Panc1 (cell line): ENCODE measurements at regions not wholly inside any gene's neighbourhood (a gene's known extent, or its start where the extent isn't known, plus 50 kb on each side); places are given as distances from the start of the nearest gene placed in this dataset.

Experiments
- ATAC-seq: fragments of 200-7000 bp; cut with Tn5 transposase; 2 replicates; pipeline ENCODE4 v1.9.1; 2020; ENCODE audit warnings: mild to moderate bottlenecking, moderate library complexity
- BruUV-seq: library from RNA; stranded (reverse); fragments of 400-500 nt; replicated peaks from 2 replicates; lab custom pipeline; 2021; lab: Mats Ljungman, UMichigan
- CTCF ChIA-PET: fragments of 300-600 bp; sonication (Branson Sonifier 250); formaldehyde crosslinking; loops from one replicate; lab custom pipeline; 2022; ENCODE audit warnings: antibody characterized with exemption; lab: Charles Lee
- POLR2A ChIA-PET: fragments of 300-600 bp; sonication (Branson Sonifier 250); formaldehyde crosslinking; loops from one replicate; lab custom pipeline; 2022; ENCODE audit warnings: antibody characterized with exemption; lab: Charles Lee
- DNase-seq: peaks from one replicate; pipeline ENCODE4 v3.0.0-alpha.2; 2010; ENCODE audit warnings: low read depth, low spot score
- H3K27ac ChIP-seq: 2 replicates; pipeline ENCODE4 v1.5.1; 2011; ENCODE audit warnings: mild to moderate bottlenecking, low read length, inconsistent platforms
- H3K27me3 ChIP-seq: fragments of 200-500 bp; sonication (Bioruptor generic); 2 replicates; pipeline ENCODE4 v1.6.0; 2014; ENCODE audit warnings: low read length, inconsistent platforms; ENCODE audit not compliant: control insufficient read depth, insufficient read depth
- H3K36me3 ChIP-seq: fragments of 200-500 bp; sonication (Bioruptor generic); 2 replicates; pipeline ENCODE4 v1.5.1; 2014; ENCODE audit warnings: inconsistent platforms, mild to moderate bottlenecking, low read length, moderate library complexity; ENCODE audit not compliant: control insufficient read depth, insufficient read depth
- H3K4me1 ChIP-seq: 2 replicates; pipeline ENCODE4 v1.5.1; 2011; ENCODE audit warnings: inconsistent platforms, mild to moderate bottlenecking, low read length, moderate library complexity; ENCODE audit not compliant: control insufficient read depth, insufficient read depth
- H3K4me3 ChIP-seq, 2 experiments: 2 replicates each; pipeline ENCODE4 v1.5.1; 2011 to 2012; ENCODE audit warnings: low read depth in 2 of 2, low read length in 2 of 2, mild to moderate bottlenecking in 2 of 2, inconsistent platforms in 1 of 2, moderate library complexity in 1 of 2
- H3K9me3 ChIP-seq: fragments of 200-500 bp; sonication (Bioruptor generic); 2 replicates; pipeline ENCODE4 v1.5.1; 2014; ENCODE audit warnings: low read depth, mild to moderate bottlenecking, inconsistent platforms, low read length, moderate library complexity; ENCODE audit not compliant: control insufficient read depth, insufficient read depth
- CTCF ChIP-seq: fragments of 450-650 bp; IDR thresholded peaks from 2 replicates; pipeline ENCODE4 v1.5.1; 2017; ENCODE audit warnings: mild to moderate bottlenecking
- POLR2AphosphoS5 ChIP-seq: IDR thresholded peaks from 2 replicates; pipeline ENCODE4 v1.6.1; 2012; ENCODE audit warnings: mild to moderate bottlenecking, low read depth, low read length, moderate library complexity
- SIN3A ChIP-seq: IDR thresholded peaks from 2 replicates; pipeline ENCODE4 v1.6.1; 2012; ENCODE audit warnings: low read depth, mild to moderate bottlenecking, low read length, moderate library complexity, borderline replicate concordance; ENCODE audit not compliant: insufficient read depth
- TCF7L2 ChIP-seq: IDR thresholded peaks from 2 replicates; pipeline ENCODE4 v1.6.1; 2011; ENCODE audit warnings: mild to moderate bottlenecking, low read depth, low read length, inconsistent platforms
- in situ Hi-C: cut with HindIII; loops from 2 replicates; pipeline ENCODE4 v1.10.0; 2016; ENCODE audit warnings: low sequenced_read_pairs, low pct_unique_long_range_greater_than_20kb
- intact Hi-C: fragments of 100-400 bp; cut with micrococcal nuclease; formaldehyde crosslinking; loops from one replicate; pipeline ENCODE4 v1.10.0; 2022; ENCODE audit not compliant: unreplicated experiment
- TF ChIP-seq, protein P1 (sequence below), 2 experiments: IDR thresholded peaks; 2 replicates each; pipeline ENCODE4 v1.6.1; 2011 to 2012; ENCODE audit warnings: low read depth in 2 of 2, control low read depth in 1 of 2, low read length in 1 of 2, mild to moderate bottlenecking in 1 of 2, moderate library complexity in 1 of 2; ENCODE audit not compliant: insufficient read depth in 1 of 2

DNA sequence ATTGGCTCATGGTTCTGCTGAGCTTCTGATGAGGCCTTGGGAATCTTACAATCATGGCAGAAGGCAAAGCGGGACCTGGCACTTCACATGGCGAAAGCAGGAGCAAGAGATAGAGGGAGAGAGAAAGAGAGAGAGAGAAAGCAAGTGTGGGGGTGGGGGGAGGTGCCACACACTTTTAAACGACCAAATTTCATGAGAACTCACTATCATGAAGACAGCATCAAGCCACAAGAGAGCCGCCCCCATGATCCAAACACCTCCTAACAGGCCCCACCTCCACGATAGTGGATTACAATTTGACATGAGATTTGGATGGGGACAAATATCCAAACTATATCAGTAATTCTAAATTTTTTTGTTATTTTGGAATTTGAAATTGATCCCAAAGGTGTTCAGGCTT is 553.9 kb downstream of the PRR16 start:
- Histone ChIP-seq H3K4me1 (no peaks in the 10 kb centered on the region), H3K27me3 (no peaks in the 10 kb centered on the region), H3K27ac (no peak overlapping the region), H3K9me3 (no peaks in the 10 kb centered on the region), H3K4me3 (no peak overlapping the region), H3K36me3 (no peaks in the 10 kb centered on the region)
- CTCF ChIA-PET, result no interaction called here
- POLR2A ChIA-PET, result no interaction called here
- in situ Hi-C loops, result no loop called here
- TF ChIP-seq, protein P1, sequence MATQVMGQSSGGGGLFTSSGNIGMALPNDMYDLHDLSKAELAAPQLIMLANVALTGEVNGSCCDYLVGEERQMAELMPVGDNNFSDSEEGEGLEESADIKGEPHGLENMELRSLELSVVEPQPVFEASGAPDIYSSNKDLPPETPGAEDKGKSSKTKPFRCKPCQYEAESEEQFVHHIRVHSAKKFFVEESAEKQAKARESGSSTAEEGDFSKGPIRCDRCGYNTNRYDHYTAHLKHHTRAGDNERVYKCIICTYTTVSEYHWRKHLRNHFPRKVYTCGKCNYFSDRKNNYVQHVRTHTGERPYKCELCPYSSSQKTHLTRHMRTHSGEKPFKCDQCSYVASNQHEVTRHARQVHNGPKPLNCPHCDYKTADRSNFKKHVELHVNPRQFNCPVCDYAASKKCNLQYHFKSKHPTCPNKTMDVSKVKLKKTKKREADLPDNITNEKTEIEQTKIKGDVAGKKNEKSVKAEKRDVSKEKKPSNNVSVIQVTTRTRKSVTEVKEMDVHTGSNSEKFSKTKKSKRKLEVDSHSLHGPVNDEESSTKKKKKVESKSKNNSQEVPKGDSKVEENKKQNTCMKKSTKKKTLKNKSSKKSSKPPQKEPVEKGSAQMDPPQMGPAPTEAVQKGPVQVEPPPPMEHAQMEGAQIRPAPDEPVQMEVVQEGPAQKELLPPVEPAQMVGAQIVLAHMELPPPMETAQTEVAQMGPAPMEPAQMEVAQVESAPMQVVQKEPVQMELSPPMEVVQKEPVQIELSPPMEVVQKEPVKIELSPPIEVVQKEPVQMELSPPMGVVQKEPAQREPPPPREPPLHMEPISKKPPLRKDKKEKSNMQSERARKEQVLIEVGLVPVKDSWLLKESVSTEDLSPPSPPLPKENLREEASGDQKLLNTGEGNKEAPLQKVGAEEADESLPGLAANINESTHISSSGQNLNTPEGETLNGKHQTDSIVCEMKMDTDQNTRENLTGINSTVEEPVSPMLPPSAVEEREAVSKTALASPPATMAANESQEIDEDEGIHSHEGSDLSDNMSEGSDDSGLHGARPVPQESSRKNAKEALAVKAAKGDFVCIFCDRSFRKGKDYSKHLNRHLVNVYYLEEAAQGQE (IDR thresholded peaks at IDR 0.05; ENCODE audit: insufficient read depth in 1 of 2, low read depth in 2 of 2, low read length in 1 of 2), result no peak
- TF ChIP-seq POLR2AphosphoS5 (no peak), CTCF (no peak), TCF7L2 (no peak), SIN3A (no peak)
- intact Hi-C loops, result no loop called here
- DNase-seq, result no peak
- no TSS peak for BruUV-seq
- ATAC-seq, result no peak

GRCh38 chr5:121019106-121019505 is 555.0 kb downstream of the PRR16 start:
- H3K27me3 ChIP-seq, result no peaks in the 10 kb centered on the region
- BruUV-seq, result no TSS peak
- ChIA-PET CTCF (no interaction called here), POLR2A (no interaction called here)
- no peak overlapping the region for H3K27ac ChIP-seq
- H3K4me3 ChIP-seq, result no peak overlapping the region
- no peaks in the 10 kb centered on the region for H3K4me1 ChIP-seq
- intact Hi-C loops (no loop called here), in situ Hi-C loops (no loop called here)
- no peak for ATAC-seq
- no peaks in the 10 kb centered on the region for H3K9me3 ChIP-seq
- no peaks in the 10 kb centered on the region for H3K36me3 ChIP-seq
- TF ChIP-seq, protein P1 (IDR thresholded peaks at IDR 0.05; ENCODE audit: insufficient read depth in 1 of 2, low read depth in 2 of 2, low read length in 1 of 2), result no peak
- TF ChIP-seq SIN3A, result no peak
- no peak for TF ChIP-seq TCF7L2
- no peak for TF ChIP-seq CTCF
- no peak for TF ChIP-seq POLR2AphosphoS5
- no peak for DNase-seq
